ENCODE measurements at regions not wholly inside any gene's neighbourhood (a gene's known extent, or its start where the extent isn't known, plus 50 kb on each side); places are given as distances from the start of the nearest gene placed in this dataset.
A peak's percentile ranks its signal among the peaks of the same experiment; 100 is the strongest.
"Not testable (repeated sequence)": the region's sequence is repeated elsewhere in the genome, so short reads cannot be mapped to it uniquely, and the experiment has no call there.

- DNase-seq (ENCODE audit: low spot score) = no peak
Measured at GRCh38 chr5:98128271-98128670, 645.2 kb upstream of the RGMB start.

- DNase-seq (ENCODE audit: low spot score) = no peak
Measured at GRCh38 chr5:98128846-98129245, 644.6 kb upstream of the RGMB start.

DNA sequence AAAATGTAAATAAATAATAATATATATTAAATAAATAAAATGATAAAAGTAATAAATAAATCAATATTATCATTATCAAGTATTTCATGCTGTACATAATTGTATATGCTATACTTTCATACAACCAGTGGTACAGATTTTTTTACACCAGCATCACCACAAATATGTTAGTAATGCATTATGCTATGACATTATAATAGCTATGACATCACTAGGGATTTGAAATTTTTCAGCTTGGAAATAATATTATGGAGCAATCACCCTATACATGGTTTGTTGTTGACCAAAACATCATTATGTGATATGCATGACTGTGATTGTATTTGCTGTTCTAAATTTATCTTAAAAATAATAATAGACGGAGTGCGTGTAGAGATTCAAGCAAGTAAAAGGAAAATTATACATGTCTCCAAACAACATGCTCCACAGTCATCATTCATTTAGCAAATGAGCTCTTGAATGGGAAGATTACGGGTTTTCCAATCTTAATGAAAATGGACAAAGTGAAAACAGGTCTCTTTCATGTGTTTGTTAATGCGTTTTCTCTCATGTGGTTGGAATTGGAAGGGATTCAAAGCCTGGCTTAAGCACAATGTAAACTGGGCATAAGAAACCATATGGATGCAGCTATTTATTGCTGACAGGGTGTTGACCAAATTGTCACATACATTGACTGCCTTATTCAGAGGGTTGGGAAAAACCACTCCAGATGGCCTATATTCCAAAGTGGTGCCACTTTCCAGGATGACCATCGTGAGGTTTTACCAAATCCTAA is 643.0 kb upstream of the RGMB start:
- DNase-seq (ENCODE audit: low spot score) = no peak

DNA sequence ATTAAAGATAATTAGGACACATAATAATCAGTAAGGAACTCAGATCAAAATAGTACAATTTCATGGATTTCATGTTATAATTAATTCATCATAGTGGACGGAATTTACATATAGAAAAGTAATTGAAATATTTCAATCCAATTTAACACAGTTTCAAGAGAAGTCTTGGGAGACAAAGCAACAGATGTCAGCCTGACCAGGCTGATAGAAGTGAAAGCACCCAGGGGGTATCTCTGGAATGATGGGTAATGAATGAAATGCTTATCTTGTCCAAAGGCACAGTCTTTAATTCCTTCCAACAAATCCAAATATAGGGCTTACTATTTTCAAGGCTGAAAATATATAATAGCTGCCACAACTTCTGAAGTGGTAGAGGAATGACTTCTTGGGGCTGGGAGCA is 629.3 kb upstream of the RGMB start:
- DNase-seq (ENCODE audit: low spot score) = no peak

DNA sequence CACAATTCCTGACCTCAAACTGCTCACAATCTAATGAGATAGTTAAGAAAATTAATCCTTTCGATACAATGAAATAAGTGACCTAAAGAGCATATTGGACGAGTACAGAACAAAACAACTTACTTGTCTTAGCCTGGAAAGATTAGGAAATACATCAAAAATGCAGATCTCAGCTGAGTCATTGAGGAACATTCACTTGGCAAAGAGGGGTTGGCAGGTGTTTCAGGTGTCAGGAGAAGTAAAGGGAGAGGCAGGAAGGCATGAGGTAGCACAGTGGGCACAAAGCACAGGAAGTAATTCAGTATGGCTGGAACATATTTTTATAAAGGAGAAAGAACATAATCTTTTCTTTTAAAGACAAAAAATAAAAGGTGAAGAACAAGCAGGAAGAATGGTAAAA is 628.8 kb upstream of the RGMB start:
- DNase-seq (ENCODE audit: low spot score) = no peak

DNA sequence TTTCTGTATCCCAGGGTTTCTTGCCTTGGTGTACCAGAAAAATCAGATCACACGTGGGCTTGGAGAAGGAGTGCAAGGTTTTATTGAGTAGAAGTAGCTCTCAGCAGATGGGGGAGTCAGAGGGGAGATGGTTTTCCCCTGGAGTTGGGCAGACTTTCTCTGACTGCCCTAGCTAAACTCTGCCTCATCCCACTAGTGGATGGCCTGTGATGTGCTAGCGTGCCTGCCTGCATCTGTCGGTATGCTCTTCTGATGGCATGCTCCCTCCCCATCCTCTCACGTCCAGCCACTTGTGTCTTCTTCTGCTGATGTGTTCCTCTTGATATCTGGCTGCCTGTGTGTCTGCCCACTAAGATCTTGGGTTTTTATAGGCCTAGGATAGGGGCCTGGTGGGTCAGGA is 616.1 kb upstream of the RGMB start:
- DNase-seq (ENCODE audit: low spot score) = no peak

DNA sequence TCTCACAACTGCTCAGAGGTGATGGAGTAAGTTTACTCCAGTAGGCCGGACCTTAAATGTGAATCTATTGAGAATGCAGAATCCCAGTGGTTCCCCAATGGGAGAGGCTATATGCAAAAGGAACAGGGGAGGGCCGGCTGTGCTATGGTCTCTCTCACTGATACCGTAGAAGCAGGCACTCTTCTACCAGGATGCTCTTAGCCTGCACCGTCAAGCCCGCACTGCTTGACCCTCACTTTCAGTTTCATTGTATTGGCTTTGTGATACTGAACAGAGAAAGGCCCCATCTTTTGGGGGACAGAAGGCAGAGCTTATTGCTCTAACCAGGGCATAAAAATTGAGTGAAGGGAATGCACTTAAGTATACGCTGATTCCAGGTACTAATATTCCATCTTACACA is 615.0 kb upstream of the RGMB start:
- no peak for DNase-seq (ENCODE audit: low spot score)

DNA sequence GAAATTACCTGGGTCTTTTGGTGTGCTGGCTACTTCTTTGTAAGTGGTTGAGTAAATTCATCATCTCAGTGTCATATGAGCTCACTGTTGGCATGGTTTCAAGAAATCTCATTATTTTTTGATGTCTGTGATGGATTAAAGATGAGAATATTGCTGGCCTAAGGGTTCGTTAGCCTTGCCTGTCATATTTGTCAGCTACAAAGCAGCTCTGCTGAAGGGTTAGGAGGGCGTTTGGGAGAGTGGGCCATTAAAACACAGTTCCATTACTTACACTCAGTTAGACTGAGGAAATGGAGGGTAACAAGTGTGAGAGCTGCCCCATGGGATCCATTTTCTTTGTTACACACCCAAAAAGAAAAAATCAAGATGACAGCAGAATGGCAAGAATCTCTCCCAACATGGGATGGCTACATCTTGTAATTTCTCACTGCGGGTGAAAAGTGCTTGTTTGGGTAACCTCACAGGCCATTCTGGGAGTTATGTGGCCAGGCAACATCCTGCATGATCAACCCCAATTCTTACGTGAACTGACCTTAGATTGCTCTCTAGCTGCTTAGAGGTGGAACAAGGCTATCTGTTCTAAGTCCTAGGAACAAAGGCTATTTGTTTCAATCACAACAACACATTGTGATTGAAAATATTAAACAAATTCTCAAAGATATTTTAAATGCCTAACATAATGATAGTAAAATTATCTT is 609.5 kb upstream of the RGMB start:
- no peak for DNase-seq (ENCODE audit: low spot score)

GRCh38 chr5:98168871-98169270 is 604.6 kb upstream of the RGMB start:
- no peak for DNase-seq (ENCODE audit: low spot score)

GRCh38 chr5:98170994-98171393 is 602.5 kb upstream of the RGMB start:
- DNase-seq (ENCODE audit: low spot score) = no peak

GRCh38 chr5:98173334-98173733 is 600.1 kb upstream of the RGMB start:
- DNase-seq (ENCODE audit: low spot score) = peak; percentile 0

- DNase-seq (ENCODE audit: low spot score) = no peak
Measured at GRCh38 chr5:98175474-98175873, 598.0 kb upstream of the RGMB start.

GRCh38 chr5:98179791-98180755 is 593.4 kb upstream of the RGMB start:
- DNase-seq (ENCODE audit: low spot score) = no peak

GRCh38 chr5:98186128-98186527 is 587.3 kb upstream of the RGMB start:
- no peak for DNase-seq (ENCODE audit: low spot score)

GRCh38 chr5:98187945-98188344 is 585.5 kb upstream of the RGMB start:
- DNase-seq (ENCODE audit: low spot score) = no peak

GRCh38 chr5:98190344-98190743 is 583.1 kb upstream of the RGMB start:
- not testable (repeated sequence) for DNase-seq (ENCODE audit: low spot score)

DNA sequence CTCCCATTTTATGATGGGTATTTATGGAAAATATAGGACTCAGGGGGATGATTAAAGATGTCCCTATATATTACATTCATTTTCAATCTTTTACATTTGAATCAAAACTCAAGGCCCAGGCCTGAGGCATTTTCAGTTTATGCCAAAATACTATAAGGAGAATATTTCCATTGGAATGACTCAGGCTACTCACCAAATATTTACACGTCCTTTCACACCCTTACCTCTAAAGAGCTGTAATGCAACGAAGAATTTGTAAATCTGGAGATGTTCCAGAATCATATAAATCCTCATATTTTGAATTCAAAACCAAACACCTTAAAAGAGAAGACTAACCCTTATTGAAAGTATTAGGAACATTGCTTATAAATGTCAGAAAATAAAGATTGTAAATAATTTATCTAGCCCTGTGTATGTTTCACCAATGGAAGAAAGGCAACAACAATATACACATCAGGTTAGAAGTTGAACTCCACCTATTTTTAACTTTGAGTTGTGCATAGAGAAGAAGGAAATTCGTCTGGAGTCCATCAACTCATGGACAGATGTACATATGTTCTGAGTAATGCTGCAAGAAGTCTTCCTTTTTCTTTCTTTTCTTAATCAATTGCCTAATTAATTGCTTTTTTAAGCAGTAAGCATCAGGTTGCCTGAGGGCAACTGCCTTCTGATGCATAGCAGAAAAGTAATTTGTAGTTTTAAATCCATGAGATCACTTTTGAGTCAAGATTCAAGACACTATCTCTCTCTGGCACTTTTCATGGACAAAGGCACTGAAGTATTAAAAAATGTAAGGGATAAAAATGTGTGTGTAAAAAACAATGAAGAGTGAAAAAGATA is 579.3 kb upstream of the RGMB start:
- DNase-seq (ENCODE audit: low spot score) = no peak

GRCh38 chr5:98200726-98201541 is 572.5 kb upstream of the RGMB start:
- DNase-seq (ENCODE audit: low spot score) = no peak

- DNase-seq (ENCODE audit: low spot score) = no peak
Measured at GRCh38 chr5:98204798-98205197, 568.7 kb upstream of the RGMB start.

DNA sequence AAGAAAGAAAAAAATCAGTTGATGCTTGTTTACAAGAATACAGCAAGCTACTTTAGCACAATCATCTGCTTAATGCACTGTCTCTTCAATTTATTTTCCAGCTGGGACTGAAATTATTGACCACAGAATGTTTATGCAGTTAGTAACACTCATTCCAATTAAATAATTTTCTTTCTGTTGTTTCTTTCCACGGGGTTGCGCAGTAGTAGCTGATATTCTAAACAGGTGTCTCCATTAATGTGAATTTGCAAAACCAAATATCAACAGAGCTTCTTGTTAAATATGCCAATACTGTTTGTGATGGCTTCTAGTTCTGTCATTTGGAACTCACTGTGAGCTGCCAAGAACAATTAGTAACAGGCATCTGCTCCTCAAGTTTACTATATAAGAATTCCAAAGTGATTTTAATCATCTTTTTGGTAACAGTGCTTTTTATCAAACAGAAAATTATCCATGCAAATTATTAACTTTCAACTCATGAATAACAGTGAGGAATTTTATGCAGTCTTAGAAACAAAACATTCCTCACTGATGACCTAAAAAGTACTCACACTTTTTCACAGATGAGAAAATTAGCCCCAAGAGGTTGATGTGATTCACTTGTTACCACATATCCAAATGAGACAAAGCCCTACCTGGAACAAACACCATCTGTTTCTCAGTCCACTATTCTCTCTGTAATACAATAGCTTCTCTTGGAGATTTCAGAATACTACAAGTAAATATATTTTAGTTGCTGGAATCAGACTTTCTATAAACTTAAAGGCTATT is 567.6 kb upstream of the RGMB start:
- DNase-seq (ENCODE audit: low spot score) = no peak
